Endothelial cell of umbilical vein (primary cell): ENCODE measurements at regions not wholly inside any gene's neighbourhood (a gene's known extent, or its start where the extent isn't known, plus 50 kb on each side); places are given as distances from the start of the nearest gene placed in this dataset.

Experiments
- BruUV-seq: library from RNA; stranded (reverse); fragments of 400-500 nt; replicated peaks from 2 replicates; lab custom pipeline; 2021; lab: Mats Ljungman, UMichigan
- CTCF ChIA-PET: fragments of 300-600, 350-600 bp; sonication (Branson Sonifier 250); formaldehyde crosslinking; loops from one replicate; lab custom pipeline; 2021; ENCODE audit warnings: antibody characterized with exemption, inconsistent platforms; lab: Charles Lee
- POLR2A ChIA-PET: fragments of 300-600, 350-600 bp; sonication (Branson Sonifier 250); formaldehyde crosslinking; loops from one replicate; lab custom pipeline; 2021; ENCODE audit warnings: antibody characterized with exemption, inconsistent platforms; lab: Charles Lee
- DNase-seq: peaks from one replicate; pipeline ENCODE4 v3.0.0-alpha.2; 2011; ENCODE audit warnings: low read depth, low spot score
- FAIRE-seq: peaks from 2 replicates; lab custom pipeline; 2011; peaks lifted over from hg19 to GRCh38; lab: Jason Lieb, UNC
- H2AFZ ChIP-seq: 2 replicates; pipeline ENCODE4 v1.6.0; 2012; ENCODE audit warnings: low read depth, low read length, control low read depth, inconsistent platforms
- H3K27ac ChIP-seq: 2 replicates; pipeline ENCODE4 v1.5.1; 2011; ENCODE audit warnings: low read depth, mild to moderate bottlenecking, control low read depth, low read length, moderate library complexity; ENCODE audit not compliant: insufficient read depth
- H3K27me3 ChIP-seq, 2 experiments: 2 replicates each; pipeline versions ENCODE4 v1.6.0 to v1.6.1; 2011; ENCODE audit warnings: low read length in 2 of 2, mixed read lengths in 1 of 2; ENCODE audit not compliant: control insufficient read depth in 2 of 2, insufficient read depth in 2 of 2
- H3K36me3 ChIP-seq, 2 experiments: 2 replicates in 1 of 2; 3 replicates in 1 of 2; pipeline ENCODE4 v1.5.1; 2011; ENCODE audit warnings: low read length in 2 of 2, mild to moderate bottlenecking in 1 of 2, moderate library complexity in 1 of 2; ENCODE audit not compliant: control insufficient read depth in 2 of 2, insufficient read depth in 2 of 2; ENCODE audit errors: extremely low read depth in 1 of 2
- H3K4me1 ChIP-seq: 3 replicates; pipeline ENCODE4 v1.5.1; 2011; ENCODE audit warnings: mild to moderate bottlenecking, low read length; ENCODE audit not compliant: control insufficient read depth, insufficient read depth; ENCODE audit errors: extremely low read depth
- H3K4me2 ChIP-seq: 2 replicates; pipeline ENCODE4 v1.6.1; 2011; ENCODE audit warnings: low read length, control low read depth, mixed read lengths; ENCODE audit not compliant: insufficient read depth
- H3K4me3 ChIP-seq, 3 experiments: fragments of 200-600 bp in 1 of 3; sonication (generic), shearing (Covaris generic) in 1 of 3; replicated peaks in 1 of 3; 2 replicates each; pipeline ENCODE4 v1.5.1; 2011 to 2016; ENCODE audit warnings: control low read depth in 3 of 3, low read length in 3 of 3, mild to moderate bottlenecking in 2 of 3, inconsistent platforms in 1 of 3, low read depth in 1 of 3, moderate library complexity in 1 of 3; ENCODE audit not compliant: insufficient read depth in 1 of 3
- H3K79me2 ChIP-seq: 2 replicates; pipeline ENCODE4 v1.6.0; 2012; ENCODE audit warnings: low read length, inconsistent platforms; ENCODE audit not compliant: control insufficient read depth, insufficient read depth
- H3K9ac ChIP-seq: replicated peaks from 2 replicates; pipeline ENCODE3; 2011; ENCODE audit warnings: low read length, control low read depth; ENCODE audit not compliant: insufficient read depth; ENCODE audit errors: extremely low read depth
- H3K9me1 ChIP-seq: replicated peaks from 3 replicates; pipeline ENCODE4 v1.6.0; 2011; ENCODE audit warnings: mild to moderate bottlenecking, low read length; ENCODE audit not compliant: control insufficient read depth, insufficient read depth; ENCODE audit errors: extremely low read depth
- H3K9me3 ChIP-seq: replicated peaks from 2 replicates; pipeline ENCODE4 v1.5.1; 2012; ENCODE audit warnings: low read length, inconsistent platforms; ENCODE audit not compliant: control insufficient read depth, insufficient read depth
- H4K20me1 ChIP-seq: replicated peaks from 2 replicates; pipeline ENCODE3; 2011; ENCODE audit warnings: mild to moderate bottlenecking, low read length; ENCODE audit not compliant: control insufficient read depth, insufficient read depth; ENCODE audit errors: extremely low read depth
- EZH2 ChIP-seq: IDR thresholded peaks from 2 replicates; pipeline ENCODE4 v1.6.1; 2012; ENCODE audit warnings: borderline replicate concordance, low read depth, mild to moderate bottlenecking, moderate library complexity, low read length, inconsistent platforms; ENCODE audit not compliant: severe bottlenecking
- FOS ChIP-seq: IDR thresholded peaks from 2 replicates; pipeline ENCODE4 v1.6.1; 2011; ENCODE audit warnings: mild to moderate bottlenecking, low read length, moderate library complexity, borderline replicate concordance; ENCODE audit not compliant: insufficient read depth
- GATA2 ChIP-seq: IDR thresholded peaks from 2 replicates; pipeline ENCODE4 v1.7.0; 2011; ENCODE audit warnings: low read depth, mild to moderate bottlenecking, moderate library complexity, mixed read lengths, low read length; ENCODE audit not compliant: insufficient read length, insufficient read depth
- MAX ChIP-seq: IDR thresholded peaks from 2 replicates; pipeline ENCODE4 v1.6.1; 2011; ENCODE audit not compliant: insufficient read depth, insufficient read length
- POLR2A ChIP-seq: IDR thresholded peaks from 2 replicates; pipeline ENCODE4 v1.6.1; 2012; ENCODE audit warnings: low read depth, mild to moderate bottlenecking, control low read depth, low read length
- POLR2AphosphoS5 ChIP-seq: IDR thresholded peaks from 2 replicates; pipeline ENCODE4 v1.6.1; 2012; ENCODE audit warnings: low read depth, mild to moderate bottlenecking, control low read depth, low read length, moderate library complexity; ENCODE audit not compliant: insufficient read depth
- dilution Hi-C: fragments of 300-500 bp; cut with MboI; formaldehyde crosslinking; loops from one replicate; pipeline ENCODE4 v1.15.0; 2019; ENCODE audit warnings: low sequenced_read_pairs; ENCODE audit not compliant: extremely low pct_ligation_motif_present
- intact Hi-C: fragments of 100-400 bp; cut with micrococcal nuclease; formaldehyde crosslinking; loops from one replicate; pipeline ENCODE4 v1.10.0; 2022

- Histone ChIP-seq H3K79me2 (no peaks in the 10 kb centered on the region), H4K20me1 (no peaks in the 10 kb centered on the region), H3K36me3 (no peaks in the 10 kb centered on the region), H3K4me2 (no peak overlapping the region), H2AFZ (no peak overlapping the region), H3K4me3 (no peak overlapping the region), H3K9me3 (no peaks in the 10 kb centered on the region), H3K4me1 (peaks cover 6% of the 10 kb centered on the region), H3K27me3 (no peaks in the 10 kb centered on the region), H3K9ac (no peak overlapping the region), H3K27ac (no peak overlapping the region), H3K9me1 (no peaks in the 10 kb centered on the region)
- FAIRE-seq (no peak), DNase-seq (no peak)
- CTCF ChIA-PET: interaction anchor here (2.8 kb wide), 1 partner anchor 21 kb away, joined by 9 read pairs; no protein-coding TSS in a partner anchor
- intact Hi-C loops (no loop called here), dilution Hi-C loops (no loop called here)
- POLR2A ChIA-PET: no interaction called here
- TF ChIP-seq MAX (no peak), EZH2 (no peak), GATA2 (no peak), FOS (no peak), POLR2A (no peak)
- no TSS peak for BruUV-seq
Observed at GRCh38 chr19:32203161-32203560, 142.2 kb upstream of the ZNF507 start.

- Histone ChIP-seq H3K79me2 (no peaks in the 10 kb centered on the region), H3K4me3 (no peak overlapping the region), H3K27ac (no peak overlapping the region), H3K9me1 (no peaks in the 10 kb centered on the region), H3K36me3 (no peaks in the 10 kb centered on the region), H3K9me3 (no peaks in the 10 kb centered on the region), H3K4me2 (no peak overlapping the region), H3K9ac (no peak overlapping the region), H4K20me1 (no peaks in the 10 kb centered on the region), H2AFZ (no peak overlapping the region), H3K27me3 (no peaks in the 10 kb centered on the region), H3K4me1 (peaks cover 6% of the 10 kb centered on the region)
- no peak for DNase-seq
- POLR2A ChIA-PET: no interaction called here
- intact Hi-C loops: no loop called here
- FAIRE-seq: no peak
- TF ChIP-seq POLR2AphosphoS5 (no peak), FOS (no peak)
- BruUV-seq: no TSS peak
- dilution Hi-C loops: no loop called here
- CTCF ChIA-PET: no interaction called here
Observed at GRCh38 chr19:32206065-32206464, 139.3 kb upstream of the ZNF507 start.
